ENCODE measurements at regions not wholly inside any gene's neighbourhood (a gene's known extent, or its start where the extent isn't known, plus 50 kb on each side); places are given as distances from the start of the nearest gene placed in this dataset.
A peak's percentile ranks its signal among the peaks of the same experiment; 100 is the strongest.

DNA sequence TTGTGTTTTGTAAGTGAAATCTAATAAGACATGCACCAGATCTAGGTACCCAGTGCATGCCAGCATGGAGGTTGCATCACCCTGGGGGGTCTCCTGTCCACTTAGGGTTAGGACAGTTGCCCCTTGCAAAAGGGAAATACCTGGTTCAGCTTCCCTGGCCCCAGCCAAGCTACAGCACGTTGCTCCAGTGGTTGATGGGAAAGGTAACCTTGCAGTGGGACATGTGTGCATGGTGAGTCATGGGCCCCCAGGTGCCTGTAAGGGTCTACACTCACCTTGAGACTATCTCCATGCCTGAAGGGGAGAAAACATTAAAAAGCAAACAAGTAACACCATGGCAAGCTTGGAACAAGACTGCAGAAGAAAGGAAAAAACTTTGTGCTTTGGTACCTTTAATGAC is 143.9 kb downstream of the LSM5 start:
- no peak for DNase-seq

DNA sequence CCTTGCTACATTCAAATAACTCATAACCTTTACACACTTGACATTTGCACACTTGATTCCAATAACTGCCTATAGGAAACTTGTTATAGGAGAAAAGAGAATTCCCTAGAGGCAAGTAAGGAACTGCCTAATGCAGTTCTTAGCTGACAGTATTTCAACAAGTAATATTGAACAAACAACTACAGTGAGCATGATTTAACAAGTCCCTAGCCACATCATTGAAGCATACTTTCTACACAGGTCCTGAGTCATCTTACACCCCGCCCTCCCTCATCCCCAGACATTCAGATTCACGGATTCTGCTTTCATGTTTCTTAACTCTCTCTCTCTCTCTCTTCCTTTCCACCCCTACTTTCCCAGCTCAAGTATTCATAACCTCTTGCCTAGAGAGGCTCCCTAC is 153.5 kb downstream of the LSM5 start:
- DNase-seq, result no peak

DNA sequence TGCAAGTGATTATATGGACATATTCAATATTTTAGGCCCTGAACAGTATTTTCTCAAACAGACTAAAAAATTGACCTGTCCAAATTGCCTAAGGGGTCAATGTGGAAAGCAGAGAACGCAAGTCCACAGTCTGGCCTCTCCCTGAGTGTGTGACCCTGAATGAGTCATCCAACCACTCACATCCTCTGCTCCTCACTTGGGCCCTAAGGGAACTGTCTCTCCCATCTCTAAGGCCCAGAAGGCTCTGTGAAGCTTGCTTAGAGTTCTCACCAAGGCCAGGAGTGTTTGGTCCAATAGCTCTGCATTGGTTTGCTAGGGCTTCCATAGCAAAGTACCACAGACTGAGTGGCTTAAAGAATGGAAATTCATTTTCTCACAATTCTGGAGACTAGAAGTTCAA is 155.1 kb downstream of the LSM5 start:
- DNase-seq, result no peak

DNA sequence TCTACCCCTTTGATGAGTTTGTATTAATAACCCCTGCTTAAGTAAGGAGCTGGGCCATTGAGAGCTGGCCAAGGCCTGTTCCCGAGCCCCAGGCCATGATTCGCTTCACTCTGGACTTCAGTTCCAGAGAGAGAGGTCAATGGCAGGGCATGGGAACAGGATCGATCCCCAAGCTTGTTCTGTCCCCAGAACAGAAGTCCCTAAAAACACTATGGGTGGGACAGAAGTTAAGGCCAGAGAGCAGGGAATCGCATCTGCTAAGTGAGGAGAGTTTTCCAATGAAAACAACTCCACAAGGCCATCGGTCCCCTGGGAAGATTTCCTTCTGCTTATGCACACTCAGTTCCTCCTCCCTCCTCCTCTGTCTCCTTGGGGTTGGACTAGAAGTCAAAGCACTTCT is 159.6 kb downstream of the LSM5 start:
- no peak for DNase-seq

DNA sequence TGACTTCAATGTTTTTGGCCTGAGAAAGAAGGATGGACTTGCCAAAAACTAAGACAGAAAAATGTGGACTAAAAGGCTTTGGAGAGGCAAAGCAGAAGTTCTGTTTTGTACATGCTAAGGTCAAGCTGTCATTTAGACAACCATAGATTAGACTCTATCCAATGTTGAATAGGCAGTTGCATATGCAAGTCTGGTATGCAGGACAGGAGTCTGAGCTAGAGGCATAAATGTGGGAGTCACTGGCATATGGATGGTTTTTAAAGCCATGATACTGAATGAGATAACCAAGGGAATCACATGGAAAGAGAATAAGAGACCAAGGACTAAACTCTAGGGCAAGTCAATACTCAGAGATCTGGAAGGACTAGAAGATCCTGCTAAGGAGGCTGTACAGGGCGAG is 164.1 kb downstream of the LSM5 start:
- no peak for DNase-seq

DNA sequence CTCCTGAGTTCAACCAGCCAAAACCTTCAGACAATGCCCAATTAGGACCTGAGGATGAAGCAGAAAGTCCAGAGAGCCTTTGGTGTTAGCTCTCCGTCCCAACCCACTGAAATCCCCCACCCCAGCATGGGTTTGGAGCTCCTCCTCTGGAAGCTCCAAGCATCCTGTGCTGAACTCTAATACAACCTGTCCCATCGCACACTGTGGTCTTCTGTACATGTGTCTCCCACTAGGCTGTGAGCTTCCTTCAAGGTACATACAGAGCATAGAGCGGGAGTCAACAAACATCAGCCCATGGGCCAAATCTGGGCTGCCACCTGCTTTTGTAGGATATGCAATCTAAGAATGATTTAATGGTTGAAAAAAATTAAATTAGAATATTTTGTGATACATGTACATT is 166.5 kb downstream of the LSM5 start:
- no peak for DNase-seq

DNA sequence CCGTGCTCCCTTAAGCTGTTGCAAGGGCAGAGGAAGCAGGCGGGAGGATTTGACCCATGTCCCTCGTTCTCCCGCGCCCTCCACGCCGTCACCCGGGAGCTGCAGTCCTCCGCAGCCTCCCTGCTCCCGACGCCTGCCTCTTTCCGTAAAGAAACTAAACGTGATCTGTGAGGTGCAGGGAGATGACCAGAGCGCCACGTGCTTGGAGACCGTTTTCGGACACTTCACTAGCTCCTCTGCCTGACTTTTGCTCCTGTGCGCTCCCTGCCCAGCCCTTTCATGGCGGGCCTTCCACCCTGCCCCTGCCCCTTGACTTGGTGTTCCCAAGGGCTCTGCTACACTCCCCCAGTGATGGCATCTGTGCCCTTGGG is 171.2 kb downstream of the LSM5 start:
- no peak for DNase-seq

DNA sequence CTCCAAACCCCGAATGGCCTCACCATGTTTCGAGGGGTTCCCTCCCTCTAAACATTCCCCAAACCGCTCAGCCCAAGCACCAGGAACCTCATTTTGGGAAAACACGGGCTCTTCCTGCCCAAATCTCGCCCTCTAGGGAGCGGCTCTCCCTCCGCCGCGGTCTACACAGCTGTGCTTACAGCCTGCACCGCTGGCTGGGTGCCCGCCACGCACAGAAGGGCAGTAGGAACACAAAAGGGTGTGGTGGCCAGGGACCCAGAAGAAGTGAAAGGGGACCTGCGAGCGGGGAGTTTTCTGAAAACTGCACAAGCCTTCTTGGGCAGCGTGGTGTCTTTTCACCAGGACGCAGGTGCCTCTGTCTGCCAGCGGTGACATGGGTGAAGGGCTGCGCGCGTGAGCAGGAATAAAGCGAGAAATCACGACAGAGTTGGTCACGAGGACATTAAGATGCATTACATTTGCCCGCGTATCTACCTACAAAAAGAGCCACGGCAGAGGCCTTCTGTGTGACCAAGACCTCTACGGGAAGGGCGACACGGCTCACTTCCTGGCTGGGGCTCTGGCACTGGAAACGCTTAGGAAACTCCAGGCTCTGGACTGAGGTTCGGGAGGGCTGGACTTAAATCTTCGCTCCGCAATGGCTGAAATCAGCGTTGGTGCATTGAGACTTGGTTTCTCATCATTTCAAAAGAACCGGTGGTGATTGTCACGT is 171.7 kb downstream of the LSM5 start:
- no peak for DNase-seq

DNA sequence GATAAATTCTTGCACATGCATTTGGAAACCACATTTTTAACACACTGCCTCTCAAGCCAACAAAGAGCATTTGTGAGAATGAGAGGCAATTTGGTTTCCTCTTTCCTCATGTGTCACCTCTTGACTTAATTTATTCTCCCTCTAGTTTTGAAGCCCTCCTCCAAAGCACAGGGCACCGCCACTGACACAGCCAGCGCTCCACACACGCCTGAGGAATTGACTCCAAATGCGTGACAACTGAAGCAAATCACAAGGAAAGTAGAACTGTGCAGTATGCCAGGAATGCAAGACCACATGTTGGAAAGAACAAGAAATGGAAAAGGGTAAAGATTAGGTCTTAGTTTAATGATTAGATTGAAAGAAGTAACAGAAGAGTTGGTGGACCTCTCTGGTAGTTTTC is 173.3 kb downstream of the LSM5 start:
- DNase-seq, result no peak

DNA sequence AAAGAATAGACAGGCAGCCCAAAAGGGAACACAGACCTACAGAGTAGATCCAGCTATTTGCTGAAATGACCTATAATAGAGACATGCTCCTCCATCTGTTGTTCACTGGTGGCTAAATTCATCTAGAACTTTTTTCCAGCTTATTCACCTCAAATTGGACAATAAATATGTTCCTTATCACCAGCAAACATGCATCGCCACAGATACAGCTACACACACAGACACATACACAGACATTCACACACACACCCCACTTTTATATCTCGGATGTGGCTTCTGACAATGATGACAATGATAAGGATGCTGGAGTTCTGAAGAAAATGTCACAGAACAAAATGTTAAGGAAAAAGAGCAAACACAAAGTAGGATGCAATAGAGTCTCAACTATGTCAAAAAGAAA is 175.4 kb downstream of the LSM5 start:
- no peak for DNase-seq

DNA sequence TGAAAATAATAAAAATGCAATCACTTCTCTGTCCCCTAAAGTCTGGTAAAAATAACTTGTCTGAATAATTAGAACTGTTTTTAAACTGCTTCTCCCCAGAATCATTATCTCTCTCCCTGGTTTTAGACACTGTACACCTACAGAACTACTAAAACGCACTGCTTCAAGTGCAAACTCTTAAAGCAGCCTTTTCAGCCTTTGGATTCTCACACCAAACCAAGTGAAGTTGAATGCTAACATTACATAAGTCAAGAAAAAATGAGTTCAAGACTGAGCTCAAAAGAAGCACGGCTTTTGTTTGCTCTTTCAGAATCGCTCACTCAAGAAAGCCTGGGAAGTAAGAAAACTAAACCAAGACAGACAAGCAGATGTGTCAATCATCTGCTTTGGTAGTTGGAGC is 188.8 kb downstream of the LSM5 start:
- DNase-seq, result no peak

DNA sequence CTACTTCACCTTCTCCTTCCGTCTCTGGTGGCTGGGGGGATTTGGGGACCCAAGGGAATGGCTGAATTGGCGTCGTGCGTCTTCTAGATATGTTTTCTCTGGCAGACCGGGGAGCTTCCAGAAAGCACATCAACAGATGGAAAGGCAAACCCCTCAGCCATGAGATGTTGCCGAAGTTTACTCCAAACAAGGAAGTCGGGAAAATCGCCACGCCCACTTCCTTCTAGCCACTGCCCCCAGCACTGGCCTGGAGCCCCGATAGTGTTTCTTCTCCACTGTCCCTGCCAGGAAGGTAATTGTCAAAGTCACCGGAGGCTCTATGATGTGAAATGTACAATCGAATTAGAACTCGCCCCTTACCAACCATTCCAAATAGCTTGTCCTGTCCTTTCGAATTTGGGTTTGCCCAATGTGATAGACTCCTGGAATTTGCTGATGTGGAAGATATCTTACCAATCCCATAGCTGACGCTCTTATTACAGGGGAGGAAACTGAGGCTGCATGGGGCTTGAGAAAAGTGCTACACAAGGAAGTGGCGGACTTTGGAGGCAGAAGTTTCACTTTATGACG is 191.0 kb downstream of the LSM5 start:
- DNase-seq, result no peak

DNA sequence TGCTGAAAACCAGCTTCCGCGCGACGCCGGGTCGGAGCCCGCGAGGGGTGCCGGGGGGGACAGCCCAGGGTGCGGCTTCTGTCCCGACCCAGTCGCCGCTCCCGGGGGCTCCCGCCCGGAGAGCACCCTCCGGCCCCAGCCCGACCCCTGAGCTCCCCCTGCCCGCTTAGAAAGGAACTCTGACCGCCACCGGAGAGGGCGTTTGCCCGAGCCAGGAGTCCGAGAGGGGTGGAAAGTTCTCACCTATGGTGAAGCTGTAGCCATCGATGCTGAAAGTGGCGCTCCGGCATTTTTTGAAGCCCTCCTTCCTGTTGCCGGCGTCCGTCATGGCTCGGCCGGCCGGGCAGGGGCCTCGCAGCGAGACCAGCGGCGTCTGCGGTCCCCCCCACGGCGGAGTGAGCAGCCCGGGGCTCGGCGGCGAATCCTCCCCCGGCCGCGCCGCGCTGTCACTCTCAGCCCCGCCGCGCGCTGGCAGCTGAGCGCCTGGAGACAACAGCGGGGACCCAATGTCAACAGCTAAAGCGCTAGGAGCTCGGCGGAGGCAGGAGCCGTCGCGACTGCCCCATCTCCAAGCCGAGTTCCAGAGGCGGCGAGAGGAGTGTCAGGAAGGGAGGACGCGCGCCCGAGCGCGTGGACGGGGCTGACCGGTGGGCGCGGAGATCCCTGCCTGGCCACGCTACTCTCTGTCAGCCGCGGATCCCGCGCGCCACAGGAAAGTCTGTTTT is 191.6 kb downstream of the LSM5 start:
- no peak for DNase-seq

DNA sequence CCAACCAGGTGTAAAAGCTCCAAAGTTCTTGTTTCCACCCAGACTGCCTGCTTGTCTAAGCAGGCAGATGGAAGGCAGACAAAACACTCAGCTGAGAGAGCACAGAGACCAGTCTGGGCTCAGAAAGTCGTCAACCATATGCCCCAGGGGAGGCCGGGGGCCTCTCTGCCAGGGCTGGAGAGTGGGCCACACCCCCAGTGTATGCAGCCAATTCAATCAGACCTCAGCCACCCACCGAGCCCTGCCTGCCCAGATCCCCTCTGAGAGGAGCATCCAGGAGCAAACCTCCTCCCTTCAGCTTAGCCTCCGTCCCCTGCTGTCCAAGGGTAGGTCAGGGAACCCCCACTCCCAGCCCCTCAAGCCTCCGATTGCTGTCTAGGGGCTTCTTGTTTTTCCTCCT is 196.3 kb downstream of the LSM5 start:
- no peak for DNase-seq

DNA sequence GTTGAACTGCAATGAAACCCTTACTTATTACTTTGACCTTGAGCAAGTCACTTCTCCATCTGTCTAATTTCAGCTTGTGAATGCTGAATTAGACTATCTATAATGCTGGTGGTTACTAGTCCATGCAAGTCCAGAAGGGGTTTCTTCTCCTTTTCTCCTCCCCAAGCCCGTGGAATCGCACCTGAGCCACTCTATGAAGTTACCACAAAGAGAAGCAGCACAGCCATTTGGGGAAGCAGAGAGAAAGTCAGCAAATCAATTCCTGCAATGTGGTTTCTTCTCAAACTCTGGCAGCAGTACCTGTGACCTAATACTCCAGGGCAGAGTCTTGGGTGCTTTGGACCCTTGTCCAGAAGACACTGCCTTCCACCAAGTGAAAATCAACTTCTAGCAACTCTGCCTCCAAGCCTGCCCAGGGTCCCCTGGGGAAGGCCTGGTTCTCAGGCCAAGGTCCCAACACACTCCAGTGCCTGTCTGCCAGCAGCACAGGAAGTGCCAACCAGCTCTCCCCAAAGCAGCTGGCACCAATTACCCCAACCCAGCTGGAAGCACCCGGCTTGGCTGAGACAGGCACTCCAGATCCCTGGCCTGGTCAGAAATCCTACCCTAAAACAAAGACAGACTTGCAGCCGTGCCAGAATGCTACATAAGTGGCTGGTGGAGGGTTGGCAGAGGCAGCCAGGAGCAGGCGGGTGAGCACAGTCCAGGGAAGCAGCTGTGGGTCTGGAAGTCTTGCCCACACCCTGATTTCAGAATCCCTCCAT is 200.3 kb downstream of the LSM5 start:
- no peak for DNase-seq

DNA sequence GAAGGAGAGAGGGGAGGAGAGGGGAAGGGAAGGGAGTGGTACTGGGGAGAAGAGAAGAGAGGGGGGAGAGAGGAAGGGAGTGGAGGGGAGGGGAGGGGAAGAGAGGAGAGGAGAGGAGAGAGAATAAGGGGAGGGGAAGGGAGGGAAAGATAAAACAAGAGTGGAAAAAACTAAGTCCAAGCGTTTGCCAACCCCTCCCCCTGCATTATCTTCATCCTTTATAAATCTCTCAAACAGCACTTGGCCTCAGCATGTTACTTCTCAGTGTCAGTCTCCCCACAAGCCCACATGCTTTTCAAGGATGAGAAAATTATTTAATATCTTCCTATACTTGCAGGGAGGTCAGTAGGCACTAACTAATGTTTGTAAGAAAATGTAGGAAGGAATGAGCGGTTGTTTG is 204.5 kb downstream of the LSM5 start:
- DNase-seq, result no peak

DNA sequence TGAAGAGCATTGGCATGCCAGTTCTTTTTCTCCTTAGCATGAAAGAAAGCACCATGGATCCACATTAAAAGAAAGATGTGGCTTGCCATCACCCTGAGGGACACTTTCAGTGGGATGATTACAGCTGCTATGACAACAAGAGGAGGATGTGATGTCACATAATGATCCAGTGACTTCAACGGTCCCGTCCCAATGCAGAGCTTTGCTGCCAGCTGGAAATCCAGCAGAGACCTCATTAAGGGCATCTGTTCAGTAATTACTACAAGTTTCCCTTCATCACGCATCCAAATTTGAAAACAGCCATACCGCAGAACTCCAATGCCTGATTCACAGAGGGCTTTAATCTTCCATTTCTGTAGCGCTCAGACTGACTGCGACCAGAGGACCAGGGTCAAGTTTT is 206.6 kb downstream of the LSM5 start:
- no peak for DNase-seq

DNA sequence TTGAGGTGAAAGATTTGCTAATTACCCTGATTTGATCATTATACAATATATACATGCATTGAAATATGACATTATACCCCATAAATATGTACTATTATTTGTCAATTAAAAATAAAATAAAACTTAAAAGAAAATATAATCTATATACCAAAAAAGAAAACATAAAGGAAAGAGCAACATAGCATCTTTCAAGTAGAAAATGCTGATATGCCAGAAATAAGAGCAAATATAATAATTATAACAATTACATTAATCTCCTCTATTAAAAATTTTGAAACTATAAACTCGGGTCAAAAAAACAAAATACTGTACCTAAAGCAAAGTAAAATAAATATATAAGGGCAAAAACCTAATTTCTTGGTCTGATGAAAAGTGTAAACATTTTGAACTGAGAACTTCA is 209.3 kb upstream of the PDE1C start:
- no peak for DNase-seq

DNA sequence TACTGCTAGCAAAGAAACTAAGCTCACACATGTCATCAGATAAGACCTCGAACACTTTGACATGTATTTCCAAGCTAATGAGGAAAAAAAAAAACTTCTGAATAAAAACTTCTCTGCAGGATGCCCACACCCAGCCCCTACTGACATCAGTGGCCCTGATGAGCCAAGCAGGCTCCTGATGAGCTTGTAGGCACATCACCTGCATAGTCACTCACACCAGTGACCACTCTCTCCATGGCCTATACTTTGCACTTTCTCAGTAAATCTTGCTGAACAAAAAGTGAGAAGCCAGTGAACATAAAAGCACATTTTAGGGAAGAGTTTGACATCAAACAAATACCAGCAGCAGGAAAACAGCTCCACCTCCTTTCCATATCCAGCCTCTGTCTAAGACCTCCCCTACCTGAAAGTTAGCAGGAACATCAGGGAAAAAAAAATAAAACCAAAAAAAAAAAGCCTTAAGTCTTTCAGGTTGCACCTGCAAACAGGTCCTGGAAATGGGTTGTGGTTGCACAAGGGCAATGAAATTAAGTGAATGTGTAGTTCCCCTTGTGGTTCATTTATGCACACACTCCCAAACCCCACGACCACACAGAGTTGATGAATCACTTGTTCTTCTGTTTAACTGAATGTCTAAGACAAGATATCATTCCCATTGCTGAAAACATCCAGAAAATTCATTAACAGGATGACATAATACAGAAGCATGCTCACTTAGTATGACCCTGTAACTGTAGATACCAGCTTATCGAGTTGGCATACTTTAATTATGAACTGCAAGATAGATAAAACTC is 205.2 kb upstream of the PDE1C start:
- peak in 1 of 5 experiments; percentile 37 for DNase-seq

DNA sequence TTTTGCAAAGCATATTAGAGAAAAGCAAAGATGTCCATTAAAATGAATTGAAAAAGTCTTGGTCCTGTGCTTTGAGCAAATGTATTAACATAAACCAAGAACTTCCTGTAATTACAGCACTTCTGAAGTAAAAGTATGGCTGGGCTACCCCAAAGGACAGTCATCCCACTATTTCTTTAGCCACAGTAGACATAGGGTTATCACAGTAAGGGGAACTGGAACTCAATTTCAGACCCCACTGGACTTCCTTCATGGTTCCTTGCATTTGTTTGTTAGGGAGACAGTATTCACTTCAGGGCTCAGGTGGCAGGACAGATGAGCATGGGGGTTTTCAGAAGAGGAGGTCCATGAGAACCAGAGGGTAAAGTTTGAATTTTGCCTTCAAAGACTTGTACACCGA is 203.1 kb upstream of the PDE1C start:
- DNase-seq, result no peak

DNA sequence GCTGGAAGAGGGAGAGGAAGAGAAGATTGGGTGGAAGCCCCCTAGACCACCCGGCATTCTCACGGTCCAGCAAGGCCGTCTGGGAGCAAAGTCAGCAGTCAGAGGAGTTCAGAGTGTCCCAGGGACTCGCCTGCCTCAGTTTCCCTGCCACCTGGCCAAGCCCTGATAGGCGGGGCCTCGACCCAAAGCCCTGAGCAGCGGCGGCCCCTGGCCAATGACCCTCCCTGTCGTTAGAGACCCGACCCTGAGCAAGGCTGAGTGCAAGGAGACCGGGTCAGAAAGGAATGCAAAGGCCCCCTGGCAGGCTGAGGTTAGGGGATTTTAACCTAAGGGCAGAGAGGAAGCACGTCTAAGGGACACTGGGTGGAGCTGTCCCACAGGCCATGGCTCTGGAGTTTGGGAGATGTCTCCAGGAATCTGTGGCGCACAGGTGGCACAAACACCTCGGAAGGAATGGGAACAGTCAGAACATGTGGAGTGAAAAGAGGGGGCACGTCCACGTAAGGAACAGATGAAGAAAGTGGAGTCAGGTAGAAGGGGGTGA is 196.8 kb upstream of the PDE1C start:
- DNase-seq, result no peak

DNA sequence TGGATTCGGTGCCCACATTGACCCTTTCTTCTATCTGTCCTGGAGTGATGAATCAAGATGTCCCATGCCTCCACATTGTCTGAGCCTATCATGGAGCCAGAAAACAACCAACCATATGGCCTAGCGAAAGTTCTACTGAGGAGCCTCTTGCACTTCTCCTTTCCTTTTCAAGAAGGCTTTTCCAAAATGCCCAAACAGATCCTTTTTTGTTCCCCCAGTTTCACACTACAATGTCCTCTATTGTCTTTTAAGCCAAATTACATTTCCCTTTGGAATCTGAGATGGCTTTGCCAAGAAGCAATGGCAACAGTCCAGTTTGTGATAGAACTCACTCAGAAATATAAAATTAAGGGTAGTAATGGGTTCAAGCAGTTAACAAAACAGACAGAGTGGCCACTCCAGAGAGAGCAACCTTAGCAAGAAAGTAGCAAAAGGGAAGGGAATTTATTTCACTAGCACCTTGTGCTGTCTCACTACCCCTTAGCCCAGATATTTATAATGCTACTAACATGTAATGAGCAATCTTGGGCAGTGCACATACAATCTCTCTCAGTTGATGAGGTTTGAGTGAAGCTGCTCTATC is 194.6 kb upstream of the PDE1C start:
- no peak for DNase-seq

Measured in T-helper 2 cell (primary cell).